NCI-H1105 (cell line): ENCODE measurements at regions not wholly inside any gene's neighbourhood (a gene's known extent, or its start where the extent isn't known, plus 50 kb on each side); places are given as distances from the start of the nearest gene placed in this dataset.
"Not testable (repeated sequence)": the region's sequence is repeated elsewhere in the genome, so short reads cannot be mapped to it uniquely, and the experiment has no call there.

Source experiments
- DNase-seq: peaks from one replicate; lab custom pipeline; 2025; lab: John Stamatoyannopoulos, UW

GRCh38 chr7:9210114-9210513 lies 776.7 kb downstream of the NXPH1 start:
- DNase-seq, result no peak

GRCh38 chr7:9217204-9217603 lies 783.8 kb downstream of the NXPH1 start:
- peak; percentile 28 for DNase-seq

GRCh38 chr7:9226500-9226899 lies 793.1 kb downstream of the NXPH1 start:
- DNase-seq, result no peak

DNA sequence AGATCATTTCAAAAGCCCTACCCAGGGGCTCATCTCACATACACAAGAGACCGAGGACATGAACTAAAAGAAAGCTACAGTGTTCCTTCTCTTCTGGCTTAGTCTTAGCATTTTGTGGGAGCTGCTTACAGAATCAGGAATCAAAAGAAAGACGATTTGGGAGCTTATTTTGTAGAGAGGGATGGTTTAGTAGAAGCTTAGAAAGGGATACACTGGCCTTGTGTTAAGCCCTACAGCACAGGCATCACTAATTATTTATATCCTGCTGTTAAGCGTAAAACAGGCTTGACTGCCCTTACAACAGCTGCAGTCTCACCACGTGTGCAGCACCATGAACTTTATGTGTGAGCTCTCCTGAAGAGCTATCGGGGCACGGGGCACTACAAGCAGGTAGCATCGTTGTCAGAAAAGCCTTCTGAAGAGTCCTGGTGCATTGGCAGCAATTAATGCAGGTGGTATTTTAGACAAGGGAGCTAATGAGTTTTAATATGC lies 798.3 kb downstream of the NXPH1 start:
- DNase-seq, result peak; percentile 82

GRCh38 chr7:9240001-9240400 lies 806.6 kb downstream of the NXPH1 start:
- DNase-seq, result no peak

DNA sequence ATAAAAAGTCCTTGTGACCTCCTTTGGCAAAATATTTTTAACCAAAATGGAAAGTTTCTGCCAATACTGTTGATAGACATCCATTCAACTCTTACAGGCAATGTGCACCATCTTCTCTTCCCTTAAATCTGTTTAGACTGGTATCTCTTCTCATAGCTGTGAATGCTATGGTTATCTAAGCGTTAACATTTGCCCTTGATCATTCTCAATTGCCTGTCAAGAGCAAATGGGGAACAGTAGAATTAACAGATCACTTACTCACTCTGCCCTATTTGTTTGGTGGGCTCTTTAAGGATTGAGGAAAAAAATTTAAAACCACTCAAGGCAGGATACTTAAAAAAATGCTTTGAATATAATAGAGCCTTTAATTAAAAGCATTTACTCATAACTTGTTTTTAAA lies 808.4 kb downstream of the NXPH1 start:
- no peak for DNase-seq

- no peak for DNase-seq
These were observed 809.2 kb downstream of the NXPH1 start for GRCh38 chr7:9242636-9243035.

DNA sequence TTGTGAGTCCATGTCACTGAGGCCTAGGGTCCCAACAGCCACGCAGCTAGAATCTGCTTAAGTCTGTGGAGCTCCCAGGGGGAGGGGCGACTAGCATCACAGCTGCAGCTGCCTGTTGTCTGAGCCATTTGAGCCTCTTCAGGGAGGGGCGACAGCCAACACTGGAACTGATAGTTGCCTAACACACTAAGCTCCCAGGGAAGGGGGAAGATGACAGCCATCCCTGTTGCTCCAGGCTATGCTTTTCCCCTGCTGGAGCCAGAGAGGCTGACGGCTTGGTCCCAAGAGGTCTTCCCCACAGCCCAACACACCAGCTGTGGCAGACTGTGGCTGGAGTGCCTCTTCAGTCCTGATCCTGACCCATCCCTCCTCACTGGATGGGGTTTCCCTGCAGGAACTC lies 817.5 kb downstream of the NXPH1 start:
- DNase-seq, result no peak

DNA sequence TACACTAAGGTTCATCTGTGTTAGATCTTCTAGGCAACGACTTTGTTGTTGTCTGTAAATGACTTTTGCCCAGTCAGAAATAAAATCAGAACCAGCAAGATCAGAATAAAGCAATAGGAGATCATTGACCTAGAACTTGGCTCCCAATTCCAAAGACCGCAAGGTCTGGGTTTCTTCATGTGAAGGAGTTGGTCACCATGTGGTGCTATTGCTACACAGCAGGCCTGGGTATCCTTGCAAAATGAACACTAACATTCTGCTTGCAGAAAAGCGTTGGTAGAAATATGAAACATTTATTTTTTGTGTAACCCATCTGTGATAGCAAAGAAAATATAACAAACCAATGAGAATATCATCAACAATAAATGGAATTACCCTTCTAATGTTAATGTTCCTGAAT lies 831.0 kb downstream of the NXPH1 start:
- no peak for DNase-seq

DNA sequence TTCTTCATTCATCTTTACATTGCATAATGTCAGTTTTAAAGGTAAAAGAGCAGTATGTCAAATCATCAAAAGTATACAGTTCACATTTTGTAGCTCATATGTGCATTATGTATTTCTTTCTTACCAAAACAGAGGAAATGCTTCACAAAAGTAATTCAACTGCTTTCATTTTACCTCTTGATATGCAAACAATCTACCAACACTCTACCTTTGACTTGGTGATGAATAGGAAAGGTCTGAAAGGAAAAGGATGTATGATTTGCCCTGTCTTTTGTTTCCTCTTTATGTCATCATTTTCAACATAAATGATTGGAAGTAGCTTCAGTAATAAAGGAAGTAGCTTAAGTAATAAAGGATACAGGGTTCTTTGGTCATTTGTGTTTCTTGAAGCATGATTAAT lies 846.7 kb downstream of the NXPH1 start:
- DNase-seq, result no peak

DNA sequence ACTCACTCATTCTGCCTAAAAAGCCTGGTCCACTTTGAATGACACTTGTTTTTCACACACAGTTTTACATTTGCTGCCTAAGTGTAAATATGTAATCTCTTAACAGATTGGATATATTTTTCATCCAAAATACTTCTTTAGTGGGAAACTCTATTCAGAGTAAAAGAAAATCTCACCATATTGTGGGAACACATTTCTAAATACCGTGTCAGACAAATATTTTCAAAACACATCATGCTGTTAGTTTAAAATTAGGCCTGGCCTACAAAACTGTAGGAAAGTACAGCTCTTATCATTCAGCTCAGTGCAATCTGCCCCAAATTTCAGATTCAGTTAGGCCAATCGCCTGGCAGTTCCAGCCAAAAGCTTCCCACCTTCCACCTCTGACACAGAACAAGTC lies 849.8 kb downstream of the NXPH1 start:
- DNase-seq, result no peak

DNA sequence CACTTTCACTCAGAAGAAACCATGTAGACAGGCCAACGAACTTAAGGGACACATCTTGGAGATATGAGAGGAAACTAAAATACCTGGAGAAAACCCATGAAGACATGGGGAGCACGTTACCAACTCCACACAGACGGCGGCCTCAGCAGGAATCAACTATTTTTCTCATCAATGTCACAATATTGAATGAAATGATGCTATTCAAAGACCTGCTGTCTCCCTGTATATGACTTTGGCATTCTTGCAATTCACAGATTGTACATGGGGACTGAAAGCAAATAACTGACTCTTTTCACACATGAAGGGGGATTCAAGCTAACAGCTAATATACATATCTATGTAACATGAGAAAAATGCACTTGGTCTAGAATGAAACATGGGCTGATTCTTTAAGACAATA lies 869.0 kb downstream of the NXPH1 start:
- DNase-seq, result no peak

GRCh38 chr7:9307131-9307530 lies 873.7 kb downstream of the NXPH1 start:
- DNase-seq, result no peak

GRCh38 chr7:9324513-9324912 lies 891.1 kb downstream of the NXPH1 start:
- no peak for DNase-seq

DNA sequence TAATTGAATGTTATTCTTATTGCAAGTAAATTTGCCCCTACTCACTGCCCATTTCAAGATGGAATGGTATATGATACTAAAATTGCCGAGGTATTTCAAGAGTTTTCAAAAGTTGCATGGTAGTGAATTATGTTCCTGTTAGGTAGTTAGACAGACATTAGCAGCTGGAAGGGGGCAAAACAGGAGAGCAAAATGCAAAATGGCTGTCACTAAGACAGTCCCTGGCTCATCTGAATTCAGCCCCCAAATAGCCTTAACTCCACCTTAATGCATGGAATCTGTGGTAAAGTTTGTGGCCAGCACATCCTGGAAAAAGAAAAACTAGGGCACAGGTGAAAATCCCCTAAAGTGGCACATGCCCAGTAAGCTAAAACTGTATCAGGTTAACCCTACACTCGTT lies 894.9 kb downstream of the NXPH1 start:
- no peak for DNase-seq

- no peak for DNase-seq
These were observed 916.2 kb downstream of the NXPH1 start for GRCh38 chr7:9349625-9350024.

DNA sequence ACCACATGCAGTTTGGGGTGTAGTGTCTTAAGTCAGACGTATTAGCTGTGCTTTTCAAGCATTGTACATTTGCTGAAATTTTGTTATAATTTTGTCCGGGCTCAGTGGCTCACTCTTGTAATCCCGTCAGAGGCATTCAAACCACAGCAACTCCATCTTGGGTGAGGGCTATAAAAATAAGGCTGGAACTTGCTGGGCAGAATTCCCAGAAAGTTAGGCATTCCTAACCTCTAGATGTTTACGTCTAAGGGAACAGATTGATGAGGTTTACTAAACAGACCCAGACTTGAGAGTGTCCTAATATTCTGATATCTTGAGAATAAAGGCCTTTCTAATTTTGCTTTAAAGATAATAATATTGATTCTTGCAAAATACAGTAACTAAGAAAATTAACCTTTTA lies 957.8 kb downstream of the NXPH1 start:
- DNase-seq, result no peak

- no peak for DNase-seq
These were observed 958.6 kb downstream of the NXPH1 start for GRCh38 chr7:9391984-9392383.

DNA sequence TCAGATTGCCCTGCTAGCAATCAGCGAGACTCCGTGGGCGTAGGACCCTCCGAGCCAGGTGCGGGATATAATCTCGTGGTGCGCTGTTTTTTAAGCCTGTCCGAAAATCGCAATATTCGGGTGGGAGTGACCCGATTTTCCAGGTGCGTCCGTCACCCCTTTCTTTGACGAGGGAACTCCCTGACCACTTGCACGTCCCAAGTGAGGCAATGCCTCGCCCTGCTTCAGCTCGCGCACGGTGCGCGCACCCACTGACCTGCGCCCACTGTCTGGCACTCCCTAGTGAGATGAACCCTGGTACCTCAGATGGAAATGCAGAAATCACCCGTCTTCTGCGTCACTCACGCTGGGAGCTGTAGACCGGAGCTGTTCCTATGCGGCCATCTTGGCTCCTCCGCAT lies 971.0 kb downstream of the NXPH1 start:
- not testable (repeated sequence) for DNase-seq

GRCh38 chr7:9407816-9408215 lies 974.4 kb downstream of the NXPH1 start:
- no peak for DNase-seq

GRCh38 chr7:9453521-9453920 lies 1020.1 kb downstream of the NXPH1 start:
- DNase-seq, result no peak

- no peak for DNase-seq
These were observed 1055.1 kb downstream of the NXPH1 start for GRCh38 chr7:9488555-9488954.

- no peak for DNase-seq
These were observed 1064.9 kb downstream of the NXPH1 start for GRCh38 chr7:9498303-9498702.

DNA sequence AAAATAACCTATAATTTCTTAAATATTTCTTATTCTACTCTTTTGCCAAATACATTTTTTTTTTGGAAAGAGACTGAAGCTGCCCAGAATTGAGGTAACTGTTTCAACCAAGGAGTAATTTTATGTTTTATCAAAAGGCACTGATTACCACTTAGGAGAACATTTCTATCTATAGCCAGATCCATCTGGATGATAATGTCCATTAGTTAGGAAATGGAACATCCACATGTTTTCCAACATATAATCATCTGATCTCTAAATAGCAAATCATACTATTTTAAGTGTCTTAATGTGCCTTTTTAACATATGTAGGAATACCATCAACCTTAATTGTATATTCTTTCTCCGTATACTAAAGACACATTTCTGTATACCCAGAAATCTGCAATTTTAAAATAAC lies 1068.9 kb downstream of the NXPH1 start:
- no peak for DNase-seq

GRCh38 chr7:9504678-9505077 lies 1071.3 kb downstream of the NXPH1 start:
- DNase-seq, result no peak
